ENCODE measurements at regions not wholly inside any gene's neighbourhood (a gene's known extent, or its start where the extent isn't known, plus 50 kb on each side); places are given as distances from the start of the nearest gene placed in this dataset.

DNA sequence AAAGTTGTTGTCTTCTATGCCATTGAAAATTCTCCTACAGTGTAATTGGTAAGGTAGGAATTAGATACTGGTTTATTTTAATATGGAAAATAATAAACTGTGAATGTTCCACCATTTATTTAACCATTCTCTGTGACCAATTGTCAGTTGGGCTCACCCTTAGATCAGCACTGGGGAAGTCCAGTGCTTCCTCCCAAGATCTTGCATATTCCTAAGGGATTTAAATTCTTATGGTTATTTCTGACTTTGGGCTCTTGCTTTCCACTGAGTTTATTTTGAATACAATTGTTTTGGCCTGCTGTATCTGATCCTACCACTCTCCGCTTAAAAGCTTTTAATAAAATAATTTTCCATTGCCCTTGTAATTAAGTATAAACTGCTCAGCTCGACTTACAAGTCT is 137.4 kb downstream of the OR2K2 start:
- H3K27me3 ChIP-seq (ENCODE audit: insufficient read depth, low read length): no peaks in the 10 kb centered on the region
- TF ChIP-seq EZH2 (IDR thresholded peaks at IDR 0.05; ENCODE audit: borderline replicate concordance, low read length): no peak
- TF ChIP-seq CTCF (IDR thresholded peaks at IDR 0.05; ENCODE audit: low read length): no peak
- H2AFZ ChIP-seq (ENCODE audit: low read length): no peak overlapping the region
- H3K9me2 ChIP-seq (ENCODE audit: low read depth, low read length): no peaks in the 10 kb centered on the region
- H3K79me2 ChIP-seq (ENCODE audit: insufficient read depth, low read length): no peaks in the 10 kb centered on the region
- H3K4me3 ChIP-seq (ENCODE audit: low read depth, low read length, poor library complexity, severe bottlenecking): no peak overlapping the region
- no peak overlapping the region for H3K9ac ChIP-seq (ENCODE audit: low read length)
- H3K4me1 ChIP-seq (ENCODE audit: insufficient read depth, low read length, severe bottlenecking): no peaks in the 10 kb centered on the region
- H4K20me1 ChIP-seq (ENCODE audit: insufficient read depth, low read length): no peaks in the 10 kb centered on the region
- H3K36me3 ChIP-seq (ENCODE audit: insufficient read depth, low read length): no peaks in the 10 kb centered on the region
- H3F3A ChIP-seq (ENCODE audit: insufficient read depth, low read length): no peaks in the 10 kb centered on the region
- no peaks in the 10 kb centered on the region for H3K9me3 ChIP-seq (ENCODE audit: low read length)
- H3K27ac ChIP-seq (ENCODE audit: low read depth, low read length, poor library complexity, severe bottlenecking): no peak overlapping the region
- H3K4me2 ChIP-seq (ENCODE audit: low read length): no peak overlapping the region

DNA sequence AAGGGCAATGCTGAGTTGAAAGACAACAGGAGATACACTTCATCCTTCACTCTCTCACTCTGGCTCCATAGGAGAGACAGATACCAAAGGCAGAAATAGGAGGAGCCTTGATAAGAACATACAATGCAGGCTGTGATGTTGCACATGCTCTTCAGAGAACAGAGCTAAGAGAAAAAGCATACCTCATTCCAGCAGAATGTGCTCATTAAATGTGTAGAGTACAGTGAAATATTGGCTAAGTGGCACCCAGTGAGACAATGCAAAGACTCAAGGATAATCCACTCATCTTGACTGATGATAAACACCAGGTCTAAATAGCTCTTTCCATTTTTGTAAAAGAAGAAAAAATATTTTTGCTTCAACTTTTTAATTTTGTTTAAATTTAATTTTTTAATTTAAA is 139.7 kb downstream of the OR2K2 start:
- no peak overlapping the region for H3K4me3 ChIP-seq (ENCODE audit: low read depth, low read length, poor library complexity, severe bottlenecking)
- no peaks in the 10 kb centered on the region for H3F3A ChIP-seq (ENCODE audit: insufficient read depth, low read length)
- TF ChIP-seq EZH2 (IDR thresholded peaks at IDR 0.05; ENCODE audit: borderline replicate concordance, low read length) (no peak), CTCF (IDR thresholded peaks at IDR 0.05; ENCODE audit: low read length) (no peak)
- H3K27me3 ChIP-seq (ENCODE audit: insufficient read depth, low read length): no peaks in the 10 kb centered on the region
- no peaks in the 10 kb centered on the region for H3K4me1 ChIP-seq (ENCODE audit: insufficient read depth, low read length, severe bottlenecking)
- H3K4me2 ChIP-seq (ENCODE audit: low read length): no peak overlapping the region
- no peaks in the 10 kb centered on the region for H3K9me2 ChIP-seq (ENCODE audit: low read depth, low read length)
- H3K9ac ChIP-seq (ENCODE audit: low read length): no peak overlapping the region
- no peaks in the 10 kb centered on the region for H3K9me3 ChIP-seq (ENCODE audit: low read length)
- H4K20me1 ChIP-seq (ENCODE audit: insufficient read depth, low read length): no peaks in the 10 kb centered on the region
- no peak overlapping the region for H3K27ac ChIP-seq (ENCODE audit: low read depth, low read length, poor library complexity, severe bottlenecking)
- H3K79me2 ChIP-seq (ENCODE audit: insufficient read depth, low read length): no peaks in the 10 kb centered on the region
- H3K36me3 ChIP-seq (ENCODE audit: insufficient read depth, low read length): no peaks in the 10 kb centered on the region
- H2AFZ ChIP-seq (ENCODE audit: low read length): no peak overlapping the region

- H3K9me2 ChIP-seq (ENCODE audit: low read depth, low read length): no peaks in the 10 kb centered on the region
- no peak overlapping the region for H3K9ac ChIP-seq (ENCODE audit: low read length)
- H3K36me3 ChIP-seq (ENCODE audit: insufficient read depth, low read length): no peaks in the 10 kb centered on the region
- no peaks in the 10 kb centered on the region for H3F3A ChIP-seq (ENCODE audit: insufficient read depth, low read length)
- no peak overlapping the region for H3K4me2 ChIP-seq (ENCODE audit: low read length)
- no peak overlapping the region for H3K4me3 ChIP-seq (ENCODE audit: low read depth, low read length, poor library complexity, severe bottlenecking)
- no peak for TF ChIP-seq EZH2 (IDR thresholded peaks at IDR 0.05; ENCODE audit: borderline replicate concordance, low read length)
- no peak for TF ChIP-seq CTCF (IDR thresholded peaks at IDR 0.05; ENCODE audit: low read length)
- H3K9me3 ChIP-seq (ENCODE audit: low read length): no peaks in the 10 kb centered on the region
- H3K27me3 ChIP-seq (ENCODE audit: insufficient read depth, low read length): no peaks in the 10 kb centered on the region
- H3K79me2 ChIP-seq (ENCODE audit: insufficient read depth, low read length): no peaks in the 10 kb centered on the region
- H4K20me1 ChIP-seq (ENCODE audit: insufficient read depth, low read length): no peaks in the 10 kb centered on the region
- H2AFZ ChIP-seq (ENCODE audit: low read length): no peak overlapping the region
- H3K27ac ChIP-seq (ENCODE audit: low read depth, low read length, poor library complexity, severe bottlenecking): no peak overlapping the region
- no peaks in the 10 kb centered on the region for H3K4me1 ChIP-seq (ENCODE audit: insufficient read depth, low read length, severe bottlenecking)
Measured at GRCh38 chr9:111187376-111187775, 142.6 kb downstream of the OR2K2 start.
